ENCODE measurements at regions not wholly inside any gene's neighbourhood (a gene's known extent, or its start where the extent isn't known, plus 50 kb on each side); places are given as distances from the start of the nearest gene placed in this dataset.

DNA sequence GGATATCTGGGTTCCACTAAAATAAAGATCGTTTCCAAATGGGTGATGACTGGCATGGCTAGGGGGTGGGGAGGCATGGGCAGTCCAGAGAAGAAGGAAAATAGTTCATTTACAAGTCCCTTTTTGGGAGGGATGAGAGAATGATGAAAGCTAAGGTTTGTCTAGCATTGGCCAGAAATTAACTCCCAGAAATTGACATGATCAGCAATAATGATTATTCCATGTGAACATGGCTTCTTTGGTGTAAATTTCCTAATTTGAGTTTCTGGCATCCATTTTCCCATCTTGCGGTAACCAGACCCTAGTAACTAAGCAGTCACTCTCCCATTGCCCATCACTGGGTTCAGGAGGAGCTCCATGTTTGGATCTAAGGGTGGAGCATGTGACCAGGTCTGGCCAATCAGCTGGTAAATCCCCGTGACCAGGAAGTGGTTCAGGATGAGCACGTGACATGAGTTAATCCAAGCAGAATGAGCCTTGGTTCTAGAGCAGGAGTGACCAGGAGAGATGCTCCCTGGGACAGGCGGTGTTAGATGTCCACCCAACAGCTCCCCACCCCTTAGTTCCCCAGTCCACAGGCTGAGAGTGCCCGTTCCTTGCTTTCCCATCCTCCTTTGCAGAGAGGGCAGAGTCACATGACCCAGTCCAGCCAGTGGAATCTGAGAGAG lies 512.7 kb downstream of the PREX1 start:
- no peak for TF ChIP-seq EZH2phosphoT487 (IDR thresholded peaks at IDR 0.05)
- TF ChIP-seq, protein P1, sequence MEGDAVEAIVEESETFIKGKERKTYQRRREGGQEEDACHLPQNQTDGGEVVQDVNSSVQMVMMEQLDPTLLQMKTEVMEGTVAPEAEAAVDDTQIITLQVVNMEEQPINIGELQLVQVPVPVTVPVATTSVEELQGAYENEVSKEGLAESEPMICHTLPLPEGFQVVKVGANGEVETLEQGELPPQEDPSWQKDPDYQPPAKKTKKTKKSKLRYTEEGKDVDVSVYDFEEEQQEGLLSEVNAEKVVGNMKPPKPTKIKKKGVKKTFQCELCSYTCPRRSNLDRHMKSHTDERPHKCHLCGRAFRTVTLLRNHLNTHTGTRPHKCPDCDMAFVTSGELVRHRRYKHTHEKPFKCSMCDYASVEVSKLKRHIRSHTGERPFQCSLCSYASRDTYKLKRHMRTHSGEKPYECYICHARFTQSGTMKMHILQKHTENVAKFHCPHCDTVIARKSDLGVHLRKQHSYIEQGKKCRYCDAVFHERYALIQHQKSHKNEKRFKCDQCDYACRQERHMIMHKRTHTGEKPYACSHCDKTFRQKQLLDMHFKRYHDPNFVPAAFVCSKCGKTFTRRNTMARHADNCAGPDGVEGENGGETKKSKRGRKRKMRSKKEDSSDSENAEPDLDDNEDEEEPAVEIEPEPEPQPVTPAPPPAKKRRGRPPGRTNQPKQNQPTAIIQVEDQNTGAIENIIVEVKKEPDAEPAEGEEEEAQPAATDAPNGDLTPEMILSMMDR (IDR thresholded peaks at IDR 0.05) = no peak
- Histone ChIP-seq H3K27me3 (no peaks in the 10 kb centered on the region), H3F3A (ENCODE audit: low read depth) (no peaks in the 10 kb centered on the region), H3K9me3 (ENCODE audit: low read depth) (no peaks in the 10 kb centered on the region), H4K20me1 (ENCODE audit: low read depth) (no peaks in the 10 kb centered on the region), H3K27ac (no peak overlapping the region), H3K36me3 (no peaks in the 10 kb centered on the region), H3K79me2 (ENCODE audit: low read depth) (no peaks in the 10 kb centered on the region), H3K4me1 (no peaks in the 10 kb centered on the region), H2AFZ (replicated peaks) (no peak overlapping the region), H3K4me2 (no peak overlapping the region), H3K9ac (no peak overlapping the region), H3K4me3 (no peak overlapping the region)
- DNase-seq (ENCODE audit: low spot score) = no peak
- peaks cover 9% of the 10 kb centered on the region for H3K4me1 Mint-ChIP-seq
- no peaks in the 10 kb centered on the region for H3K9me3 Mint-ChIP-seq
- H3K27me3 Mint-ChIP-seq (ENCODE audit: insufficient read depth, low read depth) = peaks cover 21% of the 10 kb centered on the region
- H3K27ac Mint-ChIP-seq = no peak overlapping the region
- no peaks in the 10 kb centered on the region for H3K36me3 Mint-ChIP-seq
- no peak overlapping the region for H3K4me3 Mint-ChIP-seq

DNA sequence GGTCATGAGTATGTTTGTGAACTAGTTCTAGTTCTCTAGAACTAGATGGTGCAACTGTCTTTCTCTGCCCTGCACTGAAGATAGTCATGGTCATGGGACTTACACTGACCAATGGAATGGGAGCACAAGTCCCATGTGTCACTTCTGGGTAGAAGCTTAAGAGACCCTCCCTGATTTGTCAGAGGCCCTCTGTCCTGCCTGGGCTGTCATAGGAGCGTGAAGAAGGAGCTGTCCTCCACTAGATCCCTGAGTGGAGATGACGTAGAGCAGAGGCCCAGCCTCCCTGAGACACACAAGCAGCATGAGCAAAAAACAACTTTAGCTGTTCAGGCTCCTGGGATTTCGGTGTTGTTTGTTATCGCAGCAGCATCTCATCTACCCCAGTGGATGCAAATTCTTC lies 514.5 kb downstream of the PREX1 start:
- no peaks in the 10 kb centered on the region for H4K20me1 ChIP-seq (ENCODE audit: low read depth)
- H3F3A ChIP-seq (ENCODE audit: low read depth) = no peaks in the 10 kb centered on the region
- no peak for DNase-seq (ENCODE audit: low spot score)

DNA sequence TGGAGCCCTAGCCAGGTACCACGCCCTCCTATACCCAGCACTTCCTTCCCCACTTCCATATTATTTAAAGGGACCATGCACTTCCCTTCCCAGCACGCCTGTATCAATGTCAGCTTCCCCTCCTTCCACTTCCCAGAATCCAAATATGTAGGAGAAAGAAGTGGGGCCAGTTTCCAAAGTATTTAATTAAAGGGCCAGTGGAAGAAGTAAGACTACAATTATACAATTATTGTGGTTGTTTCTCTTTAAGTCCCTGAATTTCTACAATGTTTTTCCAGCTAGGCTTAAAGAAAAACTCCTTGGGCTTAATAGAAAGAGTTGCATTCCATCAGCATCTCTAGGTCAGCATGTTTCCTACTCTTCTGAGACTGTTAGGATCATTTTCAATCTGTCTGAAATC lies 515.8 kb downstream of the PREX1 start:
- Mint-ChIP-seq H3K27me3 (ENCODE audit: insufficient read depth, low read depth) (peaks cover 44% of the 10 kb centered on the region), H3K4me1 (peaks cover 28% of the 10 kb centered on the region), H3K4me3 (no peak overlapping the region), H3K9me3 (peaks cover 3% of the 10 kb centered on the region), H3K27ac (no peak overlapping the region), H3K36me3 (no peaks in the 10 kb centered on the region)
- no peak for DNase-seq (ENCODE audit: low spot score)
- Histone ChIP-seq H3K36me3 (no peaks in the 10 kb centered on the region), H3K9ac (no peak overlapping the region), H3K4me2 (no peak overlapping the region), H3F3A (ENCODE audit: low read depth) (no peaks in the 10 kb centered on the region), H3K79me2 (ENCODE audit: low read depth) (no peaks in the 10 kb centered on the region), H4K20me1 (ENCODE audit: low read depth) (no peaks in the 10 kb centered on the region), H3K27ac (no peak overlapping the region), H3K4me1 (no peaks in the 10 kb centered on the region), H3K27me3 (no peaks in the 10 kb centered on the region), H3K4me3 (no peak overlapping the region), H2AFZ (replicated peaks) (no peak overlapping the region), H3K9me3 (ENCODE audit: low read depth) (no peaks in the 10 kb centered on the region)
- no peak for TF ChIP-seq EZH2 (IDR thresholded peaks at IDR 0.05)
- TF ChIP-seq, protein P1 (IDR thresholded peaks at IDR 0.05) = no peak
- no peak for TF ChIP-seq EZH2phosphoT487 (IDR thresholded peaks at IDR 0.05)

More for the DNA sequence above, 514.5 kb downstream of the PREX1 start:
- Histone ChIP-seq H2AFZ (replicated peaks) (no peak overlapping the region), H3K27me3 (no peaks in the 10 kb centered on the region), H3K79me2 (ENCODE audit: low read depth) (no peaks in the 10 kb centered on the region), H3K9me3 (ENCODE audit: low read depth) (no peaks in the 10 kb centered on the region), H3K4me3 (no peak overlapping the region), H3K4me1 (no peaks in the 10 kb centered on the region), H3K4me2 (no peak overlapping the region), H3K9ac (no peak overlapping the region), H3K36me3 (no peaks in the 10 kb centered on the region), H3K27ac (no peak overlapping the region)
- H3K4me1 Mint-ChIP-seq = peaks cover 26% of the 10 kb centered on the region
- H3K9me3 Mint-ChIP-seq = peaks cover 3% of the 10 kb centered on the region
- no peaks in the 10 kb centered on the region for H3K36me3 Mint-ChIP-seq
- no peak for TF ChIP-seq EZH2phosphoT487 (IDR thresholded peaks at IDR 0.05)
- TF ChIP-seq EZH2 (IDR thresholded peaks at IDR 0.05) = no peak
- TF ChIP-seq, protein P1 (IDR thresholded peaks at IDR 0.05) = no peak
- no peak overlapping the region for H3K27ac Mint-ChIP-seq
- H3K4me3 Mint-ChIP-seq = no peak overlapping the region
- peaks cover 34% of the 10 kb centered on the region for H3K27me3 Mint-ChIP-seq (ENCODE audit: insufficient read depth, low read depth)
